Testis (tissue), 2 donors: ENCODE measurements at regions not wholly inside any gene's neighbourhood (a gene's known extent, or its start where the extent isn't known, plus 50 kb on each side); places are given as distances from the start of the nearest gene placed in this dataset.

Experiments
- DNase-seq: peaks from one replicate; pipeline ENCODE4 v3.0.0-alpha.2; 2019
- H3K27ac ChIP-seq, 2 donors: fragments of 200-600 bp; sonication (generic); one replicate each; pipeline ENCODE4 v1.5.1; 2019
- H3K27me3 ChIP-seq: fragments of 200-600 bp; sonication (generic); one replicate; pipeline ENCODE4 v1.5.1; 2019
- H3K36me3 ChIP-seq: fragments of 200-600 bp; sonication (generic); one replicate; pipeline ENCODE4 v1.5.1; 2017; ENCODE audit warnings: low read depth; ENCODE audit errors: missing control alignments
- H3K4me1 ChIP-seq: fragments of 200-600 bp; sonication (generic); one replicate; pipeline ENCODE4 v1.5.1; 2019
- H3K4me3 ChIP-seq, 2 donors: fragments of 200-600 bp; sonication (generic); one replicate each; pipeline ENCODE4 v1.5.1; 2017 to 2019
- H3K9me3 ChIP-seq: fragments of 200-600 bp; sonication (generic); one replicate; pipeline ENCODE4 v1.5.1; 2017
- CTCF ChIP-seq, 3 experiments: fragments of 450-650 bp in 2 of 3; fragments of 200-600 bp in 1 of 3; sonication (generic) in 1 of 3; IDR thresholded peaks; one replicate each; pipeline ENCODE4 v1.5.1; 2016 to 2019; ENCODE audit warnings: antibody characterized with exemption in 3 of 3, mild to moderate bottlenecking in 2 of 3, moderate library complexity in 1 of 3
- POLR2A ChIP-seq: fragments of 450-650 bp; IDR thresholded peaks from one replicate; pipeline ENCODE4 v1.6.1; 2017; ENCODE audit warnings: antibody characterized with exemption, mild to moderate bottlenecking, moderate library complexity
- WGBS, 2 donors: methylation state at CpG; one replicate each; pipeline ENCODE4 v1.1.5; 2018; 5-methylcytosine and 5-hydroxymethylcytosine counted together
- intact Hi-C: fragments of 100-400 bp; cut with DNase I; formaldehyde crosslinking; loops from one replicate; pipeline ENCODE4 v1.15.1; 2023; ENCODE audit warnings: low total_unique reads

- TF ChIP-seq POLR2A = no peak
- TF ChIP-seq CTCF (IDR thresholded peaks at IDR 0.05) = no peak
- Histone ChIP-seq H3K27ac (no peak overlapping the region), H3K4me1 (no peaks in the 10 kb centered on the region), H3K4me3 (no peak overlapping the region), H3K9me3 (no peaks in the 10 kb centered on the region), H3K36me3 (no peaks in the 10 kb centered on the region), H3K27me3 (no peaks in the 10 kb centered on the region)
- 83 to 94% methylated on average over 1 of the region's 1 CpG for WGBS, 2 donors
- DNase-seq = no peak
- intact Hi-C loops = no loop called here
These were observed 403.7 kb upstream of the AZI2 start for GRCh38 chr3:28752290-28752689.

- Histone ChIP-seq H3K36me3 (no peaks in the 10 kb centered on the region), H3K9me3 (no peaks in the 10 kb centered on the region), H3K4me3 (no peak overlapping the region), H3K27ac (no peak overlapping the region), H3K4me1 (no peaks in the 10 kb centered on the region), H3K27me3 (no peaks in the 10 kb centered on the region)
- TF ChIP-seq POLR2A = no peak
- no peak for TF ChIP-seq CTCF (IDR thresholded peaks at IDR 0.05)
- intact Hi-C loops = no loop called here
- 77 to 81% methylated on average over 1 of the region's 1 CpG for WGBS, 2 donors
- DNase-seq = no peak
These were observed 407.4 kb upstream of the AZI2 start for GRCh38 chr3:28756056-28756455.

- Histone ChIP-seq H3K27ac (no peak overlapping the region), H3K36me3 (no peaks in the 10 kb centered on the region), H3K4me1 (no peaks in the 10 kb centered on the region), H3K9me3 (no peaks in the 10 kb centered on the region), H3K4me3 (no peak overlapping the region), H3K27me3 (no peaks in the 10 kb centered on the region)
- no peak for DNase-seq
- intact Hi-C loops = no loop called here
- TF ChIP-seq CTCF (IDR thresholded peaks at IDR 0.05) = no peak
- TF ChIP-seq POLR2A = no peak
These were observed 409.5 kb upstream of the AZI2 start for GRCh38 chr3:28758115-28758514.

GRCh38 chr3:28761375-28761774, 412.8 kb upstream of the AZI2 start:
- no peak overlapping the region for H3K4me3 ChIP-seq
- H3K36me3 ChIP-seq = no peaks in the 10 kb centered on the region
- TF ChIP-seq CTCF (IDR thresholded peaks at IDR 0.05) = no peak
- no peak for TF ChIP-seq POLR2A
- H3K9me3 ChIP-seq = no peaks in the 10 kb centered on the region
- H3K4me1 ChIP-seq = no peaks in the 10 kb centered on the region
- no peak for DNase-seq
- H3K27ac ChIP-seq = no peak overlapping the region
- H3K27me3 ChIP-seq = no peaks in the 10 kb centered on the region
- WGBS, 2 donors = 54 to 85% methylated on average over 1 of the region's 1 CpG
- intact Hi-C loops = no loop called here

GRCh38 chr3:28765194-28765593, 416.6 kb upstream of the AZI2 start:
- Histone ChIP-seq H3K9me3 (no peaks in the 10 kb centered on the region), H3K4me1 (no peaks in the 10 kb centered on the region), H3K4me3 (no peak overlapping the region), H3K27me3 (no peaks in the 10 kb centered on the region), H3K36me3 (no peaks in the 10 kb centered on the region), H3K27ac (no peak overlapping the region)
- WGBS, 2 donors = 75 to 77% methylated on average over 1 of the region's 1 CpG
- DNase-seq = no peak
- no peak for TF ChIP-seq CTCF (IDR thresholded peaks at IDR 0.05)
- no peak for TF ChIP-seq POLR2A
- intact Hi-C loops = no loop called here
